Activated T-cell treated with anti-CD3 and anti-CD28 coated beads for 48 hours (primary cell): ENCODE measurements at regions not wholly inside any gene's neighbourhood (a gene's known extent, or its start where the extent isn't known, plus 50 kb on each side); places are given as distances from the start of the nearest gene placed in this dataset.

Source experiments
- DNase-seq: peaks from one replicate; pipeline ENCODE4 v3.0.0-alpha.2; 2020; ENCODE audit warnings: low read depth

DNA sequence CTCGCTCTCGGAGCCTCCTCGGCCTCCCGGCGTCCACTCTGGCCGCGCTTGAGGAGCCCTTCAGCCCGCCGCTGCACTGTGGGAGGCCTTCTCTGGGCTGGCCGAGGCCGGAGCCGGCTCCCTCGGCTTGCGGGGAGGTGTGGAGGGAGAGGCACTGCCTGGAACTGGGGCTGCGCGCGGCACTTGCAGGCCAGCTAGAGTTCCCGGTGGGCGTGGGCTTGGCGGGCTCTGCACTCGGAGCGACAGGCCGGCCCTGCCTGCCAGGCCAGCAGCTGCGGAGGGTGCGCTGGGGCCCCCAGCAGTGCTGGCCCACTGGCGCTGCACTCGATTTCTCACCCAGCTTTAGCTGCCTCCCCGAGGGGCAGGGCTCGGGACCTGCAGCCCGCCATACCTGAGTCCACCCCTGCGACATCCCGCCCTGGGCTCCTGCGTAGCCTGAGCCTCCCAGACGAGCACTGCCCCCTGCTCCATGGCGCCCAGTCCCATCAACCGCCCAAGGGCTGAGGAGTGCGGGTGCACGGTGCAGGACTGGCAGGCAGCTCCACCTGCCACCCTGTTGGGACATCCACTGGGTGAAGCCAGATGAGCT is 765.0 kb downstream of the IGSF11 start:
- no peak for DNase-seq

DNA sequence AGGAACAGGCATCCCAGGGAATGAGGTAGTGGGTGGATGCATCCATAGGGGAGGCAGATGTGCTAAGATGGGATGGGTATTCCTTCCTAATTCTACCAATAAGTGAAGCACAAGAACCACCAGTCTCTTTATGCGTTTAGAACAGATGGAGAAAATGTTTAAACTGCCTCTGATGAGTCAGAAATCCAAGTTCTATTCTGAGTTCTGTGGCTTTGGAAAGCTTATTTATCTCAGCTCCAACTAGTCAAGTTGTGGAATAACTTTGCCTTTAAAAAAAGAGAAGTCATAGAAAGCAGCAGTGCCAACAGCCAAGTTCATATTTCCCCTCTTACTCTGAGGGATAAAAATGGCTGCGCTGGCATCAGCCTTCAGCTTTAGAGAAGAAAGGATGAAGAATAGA is 761.7 kb downstream of the IGSF11 start:
- no peak for DNase-seq

DNA sequence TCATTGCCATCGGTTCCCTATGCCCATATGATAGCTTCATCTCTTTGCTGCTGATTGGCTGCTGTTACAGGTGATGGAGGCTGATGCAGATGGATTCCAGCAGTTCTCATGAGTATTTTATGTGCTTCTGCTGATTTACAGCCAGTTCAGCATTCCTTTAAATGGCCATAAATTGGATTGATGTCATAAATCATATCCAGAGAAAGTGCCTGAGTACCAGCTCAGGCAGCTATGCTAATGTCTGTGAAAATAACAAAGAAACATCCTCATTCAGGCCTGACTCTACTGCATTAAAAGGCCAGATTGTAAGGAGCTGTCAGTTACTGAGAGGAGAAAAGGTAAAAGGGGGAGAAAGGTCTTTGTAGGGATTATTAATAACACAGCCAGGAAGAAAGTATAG is 756.8 kb downstream of the IGSF11 start:
- no peak for DNase-seq

DNA sequence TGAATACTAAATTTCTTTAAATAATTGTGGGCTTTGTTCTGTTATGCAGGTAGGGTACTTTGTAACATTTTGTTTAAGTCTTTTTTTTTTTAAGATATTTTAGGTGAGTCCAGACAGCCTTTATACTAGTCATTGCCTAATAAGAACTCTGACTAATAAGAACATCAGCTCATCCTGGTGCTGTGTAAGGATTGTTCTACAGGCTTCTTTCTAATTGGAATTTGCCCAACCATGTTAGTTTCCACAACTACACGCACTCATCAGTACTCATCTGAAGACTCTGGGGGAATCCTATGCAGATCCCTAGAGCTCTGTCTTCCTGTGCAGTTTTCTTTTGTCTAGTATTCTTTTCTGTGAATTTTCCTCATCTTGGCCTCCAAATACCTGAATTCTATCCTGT is 741.8 kb downstream of the IGSF11 start:
- DNase-seq: no peak

DNA sequence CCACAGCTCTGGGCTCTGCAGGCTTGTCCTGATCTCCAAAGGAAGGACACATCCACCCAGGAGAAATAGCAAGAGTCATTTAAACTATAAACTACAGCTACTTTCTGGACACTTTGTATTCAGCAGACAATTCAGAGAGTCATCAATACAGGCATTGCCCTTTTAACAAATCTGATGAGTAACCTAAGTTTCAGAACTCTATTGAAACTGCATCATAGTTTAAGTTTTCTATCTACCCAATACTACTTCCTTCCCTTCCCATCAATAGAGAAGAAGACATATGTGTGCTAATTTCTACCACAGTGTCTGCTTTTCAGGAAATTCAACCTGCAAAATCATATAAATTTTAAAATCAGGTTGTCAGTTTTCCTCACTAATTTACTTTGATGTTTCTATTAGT is 736.5 kb downstream of the IGSF11 start:
- DNase-seq: no peak

DNA sequence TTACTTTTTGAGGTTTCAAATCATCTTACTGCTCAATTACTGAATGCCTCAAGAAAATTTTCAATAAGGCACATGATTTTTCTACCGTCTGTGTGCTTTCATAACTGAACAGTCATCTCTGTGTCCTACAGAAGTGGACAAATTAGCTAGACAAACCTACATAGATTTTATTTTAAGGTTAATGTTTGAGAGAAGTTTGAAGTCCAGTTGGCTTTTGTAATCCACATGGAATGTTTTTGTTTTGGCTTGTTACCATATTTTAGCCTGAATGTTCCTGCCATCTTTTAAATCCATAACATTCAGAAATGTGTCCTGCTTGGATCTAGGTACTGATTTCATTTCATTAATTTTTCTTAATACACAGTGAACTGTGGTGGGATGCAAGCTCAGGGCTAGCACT is 730.1 kb downstream of the IGSF11 start:
- no peak for DNase-seq

DNA sequence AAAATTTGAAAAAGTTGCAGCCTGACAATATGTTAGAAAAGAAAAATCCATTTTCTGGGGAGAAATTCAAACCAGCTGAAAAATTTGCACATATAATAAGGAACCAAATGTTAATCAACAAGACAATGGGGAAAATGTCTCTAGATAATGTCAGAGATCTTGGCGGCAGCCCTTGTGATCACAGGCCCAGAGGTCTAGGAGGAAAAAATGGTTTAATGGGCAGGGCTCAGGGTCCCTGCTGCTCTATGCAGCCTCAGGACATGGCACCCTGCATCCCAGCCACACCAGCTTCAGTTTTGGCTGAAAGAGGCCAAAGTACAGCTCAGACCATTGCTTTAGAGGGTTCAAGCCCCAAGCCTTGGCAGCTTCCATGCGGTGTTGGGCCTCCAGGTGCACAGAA is 701.9 kb downstream of the IGSF11 start:
- DNase-seq: no peak

DNA sequence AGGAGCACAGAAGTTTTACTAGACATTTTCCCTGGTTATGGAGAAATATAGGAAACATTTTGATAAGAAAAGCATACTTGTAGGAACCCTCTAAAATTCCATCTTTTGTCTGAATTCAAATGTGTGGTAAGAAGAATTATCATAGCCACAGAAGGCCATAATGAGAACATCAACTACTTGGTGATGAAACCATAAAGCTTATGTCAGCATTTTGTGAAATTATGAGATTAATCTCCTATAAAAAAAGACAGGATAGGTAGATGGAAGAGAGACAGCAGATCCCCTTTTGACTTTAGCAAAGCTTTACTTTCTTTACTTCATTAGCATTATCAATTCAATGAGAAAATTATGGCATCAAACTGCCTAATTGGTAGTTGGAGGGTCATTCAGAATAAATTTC is 697.0 kb downstream of the IGSF11 start:
- DNase-seq: no peak

DNA sequence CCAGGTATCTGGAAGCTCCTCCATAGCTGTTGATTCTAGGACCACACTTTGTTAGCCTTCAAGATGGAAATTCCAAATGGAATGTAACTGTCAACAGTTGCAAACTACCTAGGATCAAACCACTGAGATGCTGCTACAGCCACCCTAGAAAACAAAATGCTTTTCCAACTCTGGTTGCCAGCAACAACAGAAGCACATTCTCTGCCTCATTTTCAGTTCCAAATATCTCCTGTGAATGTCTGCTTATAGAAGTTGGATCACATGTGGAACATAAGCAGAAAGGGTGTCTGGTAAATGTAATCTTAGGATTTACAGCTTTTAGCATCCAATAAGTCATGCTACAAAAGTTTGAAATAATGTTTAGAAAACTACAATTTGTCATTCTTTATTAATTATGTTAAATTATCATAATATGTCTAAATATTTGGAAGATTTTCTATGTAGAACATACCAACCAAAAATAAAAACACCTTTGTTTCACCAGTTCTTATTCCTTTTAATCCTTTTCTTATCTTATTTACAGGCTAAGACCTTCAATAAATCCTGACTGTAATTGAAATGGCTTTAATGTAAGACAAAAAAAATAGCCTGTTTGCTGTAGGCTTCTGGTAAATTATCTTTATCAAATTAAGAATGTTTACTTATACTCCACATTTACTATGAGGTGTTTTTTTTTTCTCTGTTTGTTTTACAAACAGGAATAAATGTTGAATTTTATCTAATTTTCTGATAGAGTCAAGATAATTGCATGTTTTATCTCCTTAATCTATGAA is 687.1 kb downstream of the IGSF11 start:
- no peak for DNase-seq

DNA sequence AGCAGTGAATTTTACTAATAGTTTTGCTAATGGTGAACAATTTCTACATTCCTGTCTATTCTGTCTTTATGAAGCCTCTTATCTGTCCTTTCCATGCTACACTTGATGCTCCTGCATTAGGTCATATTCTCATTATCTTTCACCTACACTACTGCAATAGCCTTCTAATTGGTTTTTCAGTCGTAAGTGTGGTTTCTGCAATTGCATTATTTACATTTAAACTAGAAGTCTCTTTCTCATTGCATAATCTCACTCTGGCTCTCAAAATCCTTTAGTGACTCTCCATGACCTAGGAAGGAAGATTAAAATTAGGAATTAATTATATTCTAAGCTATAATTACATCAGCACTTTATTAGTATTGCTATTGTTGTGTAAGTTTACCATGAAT is 686.5 kb downstream of the IGSF11 start:
- DNase-seq: no peak

DNA sequence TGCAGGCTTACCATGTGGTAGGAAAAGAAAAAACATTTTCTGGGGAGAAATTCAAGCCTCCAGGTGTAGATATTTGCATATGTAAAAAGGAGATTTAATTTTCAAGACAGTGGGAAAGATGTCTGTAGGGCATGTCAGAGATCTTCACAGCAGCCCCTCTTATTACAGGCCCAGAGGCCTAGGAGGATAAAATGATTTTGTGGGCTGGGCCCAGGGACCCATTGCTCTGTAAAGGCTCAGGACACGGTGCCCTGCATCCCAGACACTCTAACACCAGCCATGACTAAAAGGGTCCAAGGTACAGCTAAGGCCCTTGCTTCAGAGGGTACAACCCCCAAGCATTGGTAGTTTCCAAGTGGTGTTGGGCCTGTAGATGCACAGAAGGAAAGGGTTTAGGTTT is 680.1 kb downstream of the IGSF11 start:
- DNase-seq: no peak

DNA sequence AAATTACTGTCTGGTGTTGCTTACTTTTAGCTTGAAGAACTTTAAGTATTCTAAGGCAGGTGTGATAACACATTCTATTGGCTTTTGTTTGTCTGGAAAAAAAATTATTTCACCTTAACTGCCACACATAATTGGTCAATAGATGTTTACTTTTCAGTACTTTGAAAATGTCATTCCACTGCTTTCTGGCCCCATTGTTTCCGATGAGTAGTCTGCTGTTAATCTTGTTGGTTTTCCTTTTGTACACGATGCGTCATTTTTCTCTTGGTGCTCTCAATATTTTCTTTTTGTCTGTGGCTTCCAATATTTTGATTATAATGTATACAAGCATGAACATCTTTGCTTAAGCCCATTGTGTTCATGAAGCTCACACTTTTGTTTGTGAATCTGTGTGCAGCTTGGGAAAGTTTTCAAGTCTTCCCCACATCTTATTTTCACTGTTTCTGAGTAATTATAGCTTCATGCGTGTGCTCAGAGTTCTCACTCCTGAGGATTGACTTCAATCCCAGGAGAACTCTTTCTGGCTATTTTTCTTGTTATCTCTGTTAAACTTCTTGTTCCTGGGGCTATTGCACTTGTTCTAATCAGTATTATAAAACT is 664.7 kb downstream of the IGSF11 start:
- no peak for DNase-seq

DNA sequence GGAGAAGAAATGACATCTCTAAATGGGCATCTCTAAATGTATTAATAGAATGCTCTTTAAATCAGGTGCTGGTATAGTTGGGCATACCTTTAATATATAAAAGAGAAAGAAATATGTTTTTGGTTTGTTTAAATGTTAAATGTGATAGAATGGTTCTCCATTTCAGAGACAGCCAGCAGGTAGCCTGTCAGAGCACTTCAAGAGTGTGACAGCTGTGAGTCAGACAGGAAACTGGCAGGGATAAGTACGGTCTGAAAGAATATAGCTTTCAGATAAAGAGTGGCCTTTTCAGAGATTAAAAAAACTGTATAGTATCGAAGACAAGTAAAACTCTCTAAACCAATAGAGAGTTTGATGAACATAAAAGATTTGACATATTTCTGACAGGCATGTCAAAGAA is 654.1 kb downstream of the IGSF11 start:
- no peak for DNase-seq

DNA sequence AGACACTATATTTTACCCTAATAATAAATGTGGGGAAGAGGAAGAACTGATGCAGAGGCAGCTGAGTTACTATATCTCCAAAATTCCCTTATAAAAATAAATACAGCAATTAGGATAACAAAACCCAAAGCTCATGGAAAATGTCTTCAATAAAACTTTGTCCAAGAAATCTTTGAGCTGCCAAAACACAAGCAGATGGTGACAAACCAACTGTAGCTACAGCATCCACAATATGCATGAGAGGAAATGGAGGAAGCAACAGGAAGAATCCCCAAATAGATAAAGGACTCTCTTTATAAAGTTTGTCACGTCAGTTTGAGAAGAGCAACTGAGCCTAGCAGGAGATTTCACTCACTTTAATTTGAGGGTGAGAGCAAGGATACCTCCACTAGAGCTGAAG is 638.2 kb downstream of the IGSF11 start:
- no peak for DNase-seq

DNA sequence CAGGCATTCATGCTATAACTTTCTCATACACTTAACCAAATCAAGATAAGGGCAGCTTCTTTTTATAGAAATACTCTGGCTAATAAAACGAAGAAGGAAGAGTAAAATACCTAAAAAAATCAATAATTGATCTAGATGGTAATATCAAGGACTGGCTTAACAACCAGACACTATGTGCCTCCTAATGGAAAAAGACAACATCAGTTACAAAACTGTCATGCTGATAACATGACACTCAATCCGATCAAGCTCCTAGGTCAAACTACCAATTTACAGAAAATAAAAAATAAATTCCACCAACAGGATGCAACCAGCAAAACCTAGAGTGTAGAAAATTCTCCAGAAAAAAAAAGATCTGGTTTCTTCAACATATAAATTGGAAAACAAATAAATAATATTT is 634.6 kb downstream of the IGSF11 start:
- DNase-seq: no peak

DNA sequence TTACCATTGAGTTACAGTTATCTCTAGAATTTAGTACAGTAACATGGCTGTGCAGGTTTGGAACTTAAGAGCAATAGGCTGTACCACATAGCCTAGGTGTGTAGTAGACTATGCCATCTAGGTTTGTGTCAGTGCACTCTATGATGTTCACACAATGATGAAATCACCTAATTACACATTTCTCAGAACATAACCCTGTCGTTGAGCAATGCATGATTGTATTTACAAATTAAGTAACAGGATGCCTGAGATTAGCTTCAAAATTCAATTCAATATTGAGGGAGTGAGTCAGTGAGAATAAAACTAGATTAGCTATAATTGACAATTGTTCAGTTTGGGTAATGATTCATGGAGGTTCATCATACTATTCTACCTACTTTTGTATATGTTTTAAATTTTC is 633.8 kb downstream of the IGSF11 start:
- DNase-seq: no peak

DNA sequence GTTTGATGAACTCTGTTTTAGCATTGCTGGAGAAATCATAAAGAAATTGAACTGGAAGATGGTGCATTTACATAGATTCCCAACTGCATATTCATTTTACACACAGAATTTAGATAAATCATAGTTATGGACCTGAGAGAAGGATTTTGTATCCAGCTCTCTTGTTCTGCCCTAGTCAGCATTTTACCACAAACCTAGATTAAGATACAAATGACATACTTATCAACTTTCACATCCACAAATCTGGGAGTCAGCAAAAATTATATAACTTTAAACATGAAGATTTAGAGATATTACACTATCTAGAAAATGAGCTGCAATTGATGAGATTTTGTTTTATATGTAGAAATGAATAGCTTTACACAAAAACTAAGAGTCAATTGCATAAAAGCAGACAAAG is 632.8 kb downstream of the IGSF11 start:
- DNase-seq: no peak

DNA sequence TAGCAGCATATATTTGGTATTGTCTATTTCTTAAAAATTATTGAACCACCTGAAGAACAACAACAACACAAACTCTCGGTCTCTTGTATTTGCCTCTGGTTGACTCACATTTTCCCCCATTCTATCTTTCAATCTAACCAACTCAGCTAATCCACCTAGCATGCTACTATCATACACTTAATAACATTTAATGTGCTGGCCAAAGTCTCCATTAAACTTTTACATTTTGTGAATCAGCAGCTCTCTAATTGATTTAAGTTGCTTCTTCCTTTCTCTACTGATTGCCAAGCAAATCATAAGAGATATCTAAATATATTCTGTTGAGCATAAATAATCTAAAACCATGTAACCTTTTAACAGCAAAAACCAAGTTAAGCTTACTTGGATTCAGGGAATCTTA is 631.7 kb downstream of the IGSF11 start:
- DNase-seq: no peak

DNA sequence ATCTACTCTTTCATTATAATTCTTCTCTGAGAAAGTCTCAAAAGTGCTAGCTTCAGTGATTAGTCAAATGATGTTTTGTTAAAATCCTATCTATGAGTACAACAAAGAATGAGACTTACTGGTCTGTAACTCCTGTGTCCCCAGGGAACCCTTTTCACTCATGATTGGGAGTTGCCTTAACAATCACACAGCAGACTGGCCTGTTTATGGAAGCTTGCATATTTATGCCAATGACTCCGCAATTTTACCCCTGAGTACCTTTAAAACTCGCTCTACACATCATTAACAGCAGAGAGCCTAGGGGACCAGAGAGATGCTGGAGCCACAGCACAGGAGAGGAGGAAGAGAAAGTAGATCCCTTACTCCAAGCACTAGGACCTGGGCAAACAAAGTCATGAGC is 628.1 kb downstream of the IGSF11 start:
- no peak for DNase-seq

DNA sequence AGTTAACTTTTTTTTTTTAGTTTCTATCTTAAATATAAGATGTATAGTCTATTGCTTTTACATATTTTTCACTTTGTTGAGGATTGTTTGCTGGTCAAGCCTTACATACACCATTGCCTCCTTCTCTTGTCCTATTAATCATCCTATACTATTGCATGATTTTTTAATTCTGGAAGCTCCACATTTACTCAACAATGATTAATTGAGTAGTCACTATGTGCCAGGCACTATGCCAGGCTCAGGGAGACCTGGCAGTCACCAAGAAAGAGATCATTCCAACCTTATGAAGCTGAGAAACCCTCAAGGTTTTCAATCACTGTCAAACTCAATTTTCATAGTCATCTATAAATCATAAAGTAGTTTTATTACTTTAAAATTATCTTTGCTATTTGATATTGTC is 626.2 kb downstream of the IGSF11 start:
- no peak for DNase-seq

DNA sequence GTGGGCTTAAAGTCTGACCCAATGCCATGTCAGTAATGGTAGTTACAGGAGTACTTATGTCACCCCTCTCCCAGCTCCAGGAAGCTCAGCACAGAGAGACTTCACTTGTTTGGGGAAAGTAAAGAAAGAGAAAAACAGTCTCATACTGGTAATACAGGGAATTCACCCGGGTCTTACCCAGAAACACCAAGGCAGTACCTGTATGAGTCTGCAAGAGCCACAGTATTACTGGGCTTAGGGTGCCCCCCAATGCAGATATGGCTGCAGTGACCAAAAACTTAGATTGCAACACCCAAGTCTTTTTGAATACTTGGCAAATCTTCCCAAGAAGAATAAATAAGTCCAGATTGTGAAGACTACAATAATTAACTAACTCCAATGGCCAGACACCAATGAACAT is 622.1 kb downstream of the IGSF11 start:
- no peak for DNase-seq

DNA sequence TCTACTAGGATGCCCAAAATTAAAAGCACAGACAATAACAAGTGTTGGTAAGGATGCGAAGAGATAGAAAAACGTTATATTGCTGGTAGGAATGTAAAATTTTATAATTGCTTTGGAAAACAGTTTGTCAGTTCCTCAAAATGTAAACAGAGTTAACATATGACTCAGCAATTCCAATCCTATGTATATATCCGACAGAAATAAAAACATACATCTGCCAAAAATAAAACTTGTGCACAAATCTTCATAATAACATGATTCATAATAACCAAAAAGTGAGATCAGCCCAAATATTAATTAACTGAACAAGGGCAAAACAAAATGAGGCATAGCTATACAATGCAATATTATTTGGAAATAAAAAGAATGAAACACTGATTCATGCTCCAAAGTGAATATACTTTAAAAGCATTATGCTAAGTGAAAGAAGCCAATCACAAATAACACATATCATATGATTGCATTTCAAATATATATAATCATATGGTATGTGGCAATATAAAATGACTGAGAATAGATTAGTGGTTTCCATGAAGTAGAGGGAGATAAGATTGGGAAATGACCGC is 609.3 kb downstream of the IGSF11 start:
- DNase-seq: no peak

DNA sequence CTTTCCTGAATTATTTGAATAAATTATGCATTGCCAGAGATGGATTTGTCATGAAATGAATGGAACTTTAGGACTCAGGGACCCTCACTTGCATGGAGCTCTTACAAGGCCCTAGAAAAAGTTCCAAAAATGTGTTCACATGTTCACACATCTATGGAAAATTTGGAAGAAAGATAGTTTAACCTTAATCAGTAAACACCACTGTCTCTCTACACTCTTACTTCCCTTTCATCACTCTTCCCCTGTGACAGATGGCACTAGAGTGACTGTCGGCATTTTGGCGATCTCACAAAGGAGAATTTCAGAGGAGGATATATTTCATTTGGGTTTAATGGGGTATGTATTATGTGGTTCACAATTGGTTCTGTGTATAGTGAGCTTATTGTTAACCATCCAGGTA is 600.8 kb downstream of the IGSF11 start:
- DNase-seq: no peak
